ENCODE measurements at regions not wholly inside any gene's neighbourhood (a gene's known extent, or its start where the extent isn't known, plus 50 kb on each side); places are given as distances from the start of the nearest gene placed in this dataset.

DNA sequence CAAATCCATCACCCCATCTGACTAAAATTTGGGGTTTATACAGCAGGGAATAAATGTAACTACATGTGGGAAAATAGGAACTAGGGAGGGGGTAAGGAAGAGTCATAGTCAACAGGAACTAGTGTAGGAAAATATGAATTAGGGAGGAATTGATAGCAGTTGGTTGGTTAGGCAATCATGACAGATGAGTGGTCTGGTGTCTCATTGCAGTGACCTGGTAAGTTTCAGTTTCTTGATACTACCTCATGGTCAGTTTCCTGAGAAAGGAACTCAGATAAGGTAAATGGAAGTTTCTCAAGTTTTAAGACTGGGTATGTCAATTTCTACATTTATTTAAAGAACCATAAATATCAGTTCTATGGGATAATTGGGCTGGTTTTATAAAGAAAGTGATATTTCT lies 442.3 kb downstream of the NPIPA7 start:
- Histone ChIP-seq H3K56ac (replicated peaks; ENCODE audit: insufficient read length, low read depth, low read length) (no peak overlapping the region), H4K8ac (ENCODE audit: extremely low read depth, insufficient read depth, low read length) (no peak overlapping the region), H2BK5ac (ENCODE audit: low read depth, low read length) (no peak overlapping the region), H2BK15ac (ENCODE audit: low read length) (no peak overlapping the region), H3K9ac (replicated peaks in 1 of 4; ENCODE audit: extremely low read depth in 1 of 4, low read depth in 3 of 4, low read length in 3 of 4) (no peak overlapping the region), H3K36me3 (ENCODE audit: control insufficient read depth in 2 of 4, insufficient read depth in 4 of 4, low read length in 3 of 4) (no peaks in the 10 kb centered on the region), H3K79me1 (ENCODE audit: low read depth, low read length) (no peaks in the 10 kb centered on the region), H2AFZ (ENCODE audit: low read length) (no peak overlapping the region), H4K91ac (replicated peaks; ENCODE audit: insufficient read length, low read length) (no peak overlapping the region), H4K5ac (ENCODE audit: insufficient read length, low read depth, low read length) (no peak overlapping the region), H2AK5ac (ENCODE audit: low read depth, low read length) (no peak overlapping the region), H4K20me1 (replicated peaks in 1 of 2; ENCODE audit: control insufficient read depth in 1 of 2, insufficient read depth in 2 of 2, low read length in 2 of 2) (no peaks in the 10 kb centered on the region), H3K4ac (replicated peaks; ENCODE audit: insufficient read length, low read depth, low read length) (no peak overlapping the region), H3K4me1 (replicated peaks in 1 of 4; ENCODE audit: control insufficient read depth in 3 of 4, insufficient read depth in 4 of 4, low read length in 3 of 4) (no peaks in the 10 kb centered on the region), H3K4me3 (ENCODE audit: extremely low read depth in 1 of 4, insufficient read depth in 2 of 4, low read depth in 3 of 4, low read length in 4 of 4) (no peak overlapping the region), H2BK120ac (replicated peaks; ENCODE audit: low read depth, low read length) (no peak overlapping the region), H3K14ac (ENCODE audit: insufficient read length) (no peak overlapping the region), H3K27ac (ENCODE audit: low read depth, low read length) (no peak overlapping the region), H3K4me2 (ENCODE audit: insufficient read depth in 1 of 2, low read depth in 2 of 2, low read length in 2 of 2) (no peak overlapping the region), H3K23me2 (ENCODE audit: low read depth, low read length) (no peaks in the 10 kb centered on the region), H2BK20ac (ENCODE audit: low read length) (no peak overlapping the region), H3K79me2 (ENCODE audit: control insufficient read depth in 1 of 2, insufficient read depth in 2 of 2, low read length in 2 of 2) (no peaks in the 10 kb centered on the region), H3K9me3 (ENCODE audit: insufficient read depth in 2 of 2, low read depth in 1 of 2, low read length in 1 of 2) (peaks cover 11% of the 10 kb centered on the region in 2 experiments), H2BK12ac (ENCODE audit: low read depth, low read length) (no peak overlapping the region), H3K18ac (ENCODE audit: extremely low read depth, low read length) (no peak overlapping the region), H3K27me3 (replicated peaks in 1 of 4; ENCODE audit: control insufficient read depth in 3 of 4, extremely low read depth in 1 of 4, insufficient read depth in 3 of 4, low read length in 3 of 4) (no peaks in the 10 kb centered on the region), H3K23ac (ENCODE audit: insufficient read length) (no peak overlapping the region)
- TF ChIP-seq SP4 (IDR thresholded peaks at IDR 0.05; ENCODE audit: low read length) (no peak), GABPA (IDR thresholded peaks at IDR 0.05; ENCODE audit: borderline replicate concordance, insufficient read depth, low read length) (no peak), EZH2 (IDR thresholded peaks at IDR 0.05; ENCODE audit: low read depth, low read length, severe bottlenecking) (no peak), TBP (IDR thresholded peaks at IDR 0.05; ENCODE audit: low read depth, low read length) (no peak), TAF7 (optimal IDR thresholded peaks at IDR 0.05; ENCODE audit: borderline replicate concordance, low read depth, low read length) (no peak)
- ChIA-PET CTCF (ENCODE audit: partially characterized antibody) (no interaction called here), POLR2A (ENCODE audit: partially characterized antibody) (no interaction called here)
- FAIRE-seq = no peak
- DNase-seq (ENCODE audit: low read depth in 1 of 2, low spot score in 2 of 2) = no peak

All from H1 (cell line).